Stimulated activated CD4-positive, alpha-beta T cell treated with anti-CD3 and anti-CD28 coated beads, Interleukin-4, amount 100 ng/mL, for 48 hours (primary cell): ENCODE measurements at regions not wholly inside any gene's neighbourhood (a gene's known extent, or its start where the extent isn't known, plus 50 kb on each side); places are given as distances from the start of the nearest gene placed in this dataset.
"Not testable (repeated sequence)": the region's sequence is repeated elsewhere in the genome, so short reads cannot be mapped to it uniquely, and the experiment has no call there.

Experiments used
- DNase-seq, 2 donors: peaks; one replicate each; pipeline ENCODE4 v3.0.0-alpha.2; 2020; ENCODE audit warnings: low read depth in 2 of 2

- DNase-seq: no peak
Observed at GRCh38 chr14:57150449-57150848, 118.3 kb downstream of the EXOC5 start.

DNA sequence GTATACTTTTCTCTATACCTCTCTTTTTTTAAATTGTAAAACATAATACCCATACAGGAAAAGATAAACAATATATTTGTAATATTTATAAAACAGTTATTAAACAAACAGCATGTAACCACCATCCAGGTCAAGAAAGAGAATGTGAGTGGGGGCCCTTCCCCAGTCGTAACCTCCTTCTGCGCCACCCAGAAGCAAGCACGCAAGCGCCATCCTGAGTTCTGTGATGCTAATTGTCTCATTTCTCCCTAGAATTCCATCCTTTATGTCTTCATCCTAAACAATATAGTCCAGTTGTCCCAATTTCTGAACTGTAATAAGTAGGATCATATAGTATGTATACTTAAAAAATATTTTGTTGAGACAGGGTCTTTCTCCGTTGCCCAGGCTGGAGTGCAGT, 129.5 kb downstream of the EXOC5 start:
- no peak for DNase-seq

DNA sequence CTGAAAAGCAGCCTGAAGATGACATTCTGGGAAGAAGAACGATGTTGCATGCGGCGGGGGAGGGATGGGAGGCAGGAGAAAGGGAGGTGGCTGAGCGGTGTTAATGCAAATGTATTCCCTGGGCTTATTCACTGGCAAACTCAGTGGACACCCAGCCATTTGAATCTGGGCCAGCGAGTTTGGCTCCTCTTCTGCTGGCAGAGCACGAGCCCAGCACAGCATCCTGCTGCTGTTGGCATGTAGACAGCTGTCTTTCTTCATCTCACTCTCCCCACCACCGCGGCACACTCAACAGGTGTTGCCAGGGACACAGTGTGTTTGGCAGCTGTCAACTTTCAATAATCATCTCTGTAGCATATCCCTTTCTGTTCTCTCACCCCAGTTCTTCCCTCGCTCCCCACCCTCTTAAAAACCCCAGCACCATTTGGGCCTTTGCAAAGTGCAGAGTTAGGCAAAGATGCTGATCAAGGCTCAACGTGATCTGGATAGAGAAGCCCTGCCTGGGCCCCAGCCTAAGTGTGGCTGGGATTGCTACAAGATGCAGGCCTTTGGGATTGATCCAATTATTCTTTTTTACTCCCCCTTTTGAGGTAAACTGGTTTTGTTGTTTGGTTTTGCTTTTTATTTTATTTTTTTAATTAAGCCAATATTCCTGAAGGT, 131.9 kb downstream of the EXOC5 start:
- no peak for DNase-seq

GRCh38 chr14:57127809-57128208, 140.9 kb downstream of the EXOC5 start:
- DNase-seq: not testable (repeated sequence)

DNA sequence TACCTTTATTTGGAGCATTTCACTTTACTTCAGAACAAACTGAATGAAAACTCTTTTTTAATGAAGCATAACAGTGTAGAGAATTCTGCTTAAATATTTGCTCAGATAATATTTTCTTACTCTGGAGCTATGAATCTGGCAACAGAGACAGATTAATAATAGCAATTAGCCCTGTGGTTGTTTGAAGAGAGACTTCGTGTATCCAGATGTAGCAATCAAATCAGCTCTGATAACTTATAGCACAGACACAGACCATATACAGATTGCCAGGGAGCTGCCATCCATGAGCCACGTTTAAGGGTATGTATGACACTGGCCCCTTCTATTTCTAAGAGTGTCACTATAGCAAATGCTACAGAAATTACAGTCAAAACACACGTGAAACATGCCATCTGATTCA, 146.6 kb downstream of the EXOC5 start:
- DNase-seq: no peak

- DNase-seq: not testable (repeated sequence)
Observed at GRCh38 chr14:57112072-57112807, 156.5 kb downstream of the EXOC5 start.

DNA sequence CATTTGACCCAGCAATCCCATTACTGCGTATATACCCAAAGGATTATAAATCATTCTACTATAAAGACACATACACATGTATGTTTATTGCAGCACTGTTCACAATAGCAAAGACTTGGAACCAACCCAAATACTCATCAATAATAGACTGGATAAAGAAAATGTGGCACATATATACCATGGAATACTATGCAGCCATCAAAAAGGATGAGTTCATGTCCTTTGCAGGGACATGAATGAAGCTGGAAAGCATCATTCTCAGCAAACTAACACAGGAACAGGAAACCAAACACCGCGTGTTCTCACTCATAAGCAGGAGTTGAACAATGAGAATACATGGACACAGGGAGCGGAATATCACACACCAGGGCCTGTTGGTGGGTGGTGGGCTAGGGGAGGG, 158.3 kb downstream of the EXOC5 start:
- DNase-seq: not testable (repeated sequence)

DNA sequence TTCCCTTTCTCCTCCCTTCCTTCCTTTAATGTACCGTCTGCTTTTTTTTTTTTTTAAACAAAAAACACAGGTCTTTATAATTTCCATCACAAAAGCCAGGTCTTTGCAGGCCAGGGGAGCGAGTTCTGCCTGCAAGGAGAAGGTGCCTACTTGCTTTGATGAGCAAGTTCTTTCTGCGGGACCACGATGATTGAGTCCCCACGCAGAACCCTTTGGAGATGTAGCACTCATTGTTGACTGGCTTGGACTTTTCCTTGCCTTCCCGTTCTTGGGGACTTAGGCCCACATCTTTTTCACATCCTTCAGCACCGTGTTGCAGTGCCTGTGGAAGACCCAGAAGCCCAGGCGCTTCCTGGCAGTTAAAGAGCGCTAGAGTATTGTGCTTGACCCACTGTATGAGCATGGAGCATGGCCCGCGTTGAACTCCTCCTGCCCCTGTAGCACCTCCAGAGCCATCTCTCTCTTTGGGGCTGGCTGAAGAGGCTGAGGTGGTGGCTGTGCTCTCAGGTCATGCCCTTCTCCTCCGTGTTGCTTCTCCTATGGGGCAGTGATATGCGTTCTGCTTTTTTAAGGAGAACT, 177.6 kb downstream of the EXOC5 start:
- DNase-seq: no peak

DNA sequence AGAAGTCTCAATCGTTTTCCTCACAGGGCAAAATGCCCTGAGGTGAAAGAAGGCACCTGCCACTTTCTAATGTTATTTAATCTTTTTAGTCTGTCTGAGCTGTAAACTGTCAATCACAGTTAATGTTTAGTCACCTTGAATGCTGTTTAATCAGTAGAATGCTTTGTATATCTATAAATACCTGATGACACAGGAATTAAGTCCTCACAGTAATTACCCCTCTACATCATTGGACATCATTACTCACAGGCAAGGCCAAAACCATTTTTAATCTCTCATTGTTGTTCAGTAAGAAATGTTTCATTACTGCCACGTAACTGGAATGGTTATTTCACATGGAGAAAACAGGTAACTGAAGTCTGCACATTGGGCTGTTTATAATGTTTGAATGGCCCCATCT, 178.8 kb downstream of the EXOC5 start:
- DNase-seq: no peak

DNA sequence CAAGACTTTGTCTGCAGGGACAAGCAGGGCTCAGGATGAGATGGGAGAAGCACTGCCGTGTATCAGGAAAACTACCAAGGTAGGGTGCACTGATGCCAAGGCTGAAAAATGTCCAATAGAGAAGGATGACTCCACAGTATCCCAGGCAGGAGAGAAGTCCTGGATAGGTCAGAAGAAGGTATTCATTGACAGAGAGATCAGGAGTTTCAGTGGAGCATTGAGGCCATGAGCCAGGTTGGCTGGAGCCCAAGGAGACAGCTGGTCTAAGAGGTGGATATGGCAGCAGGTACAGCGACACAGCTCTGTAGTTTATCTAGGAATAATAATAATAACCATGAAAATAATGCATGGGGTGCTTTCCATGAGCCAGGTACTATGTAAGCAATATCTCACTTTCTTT, 180.9 kb downstream of the EXOC5 start:
- no peak for DNase-seq

DNA sequence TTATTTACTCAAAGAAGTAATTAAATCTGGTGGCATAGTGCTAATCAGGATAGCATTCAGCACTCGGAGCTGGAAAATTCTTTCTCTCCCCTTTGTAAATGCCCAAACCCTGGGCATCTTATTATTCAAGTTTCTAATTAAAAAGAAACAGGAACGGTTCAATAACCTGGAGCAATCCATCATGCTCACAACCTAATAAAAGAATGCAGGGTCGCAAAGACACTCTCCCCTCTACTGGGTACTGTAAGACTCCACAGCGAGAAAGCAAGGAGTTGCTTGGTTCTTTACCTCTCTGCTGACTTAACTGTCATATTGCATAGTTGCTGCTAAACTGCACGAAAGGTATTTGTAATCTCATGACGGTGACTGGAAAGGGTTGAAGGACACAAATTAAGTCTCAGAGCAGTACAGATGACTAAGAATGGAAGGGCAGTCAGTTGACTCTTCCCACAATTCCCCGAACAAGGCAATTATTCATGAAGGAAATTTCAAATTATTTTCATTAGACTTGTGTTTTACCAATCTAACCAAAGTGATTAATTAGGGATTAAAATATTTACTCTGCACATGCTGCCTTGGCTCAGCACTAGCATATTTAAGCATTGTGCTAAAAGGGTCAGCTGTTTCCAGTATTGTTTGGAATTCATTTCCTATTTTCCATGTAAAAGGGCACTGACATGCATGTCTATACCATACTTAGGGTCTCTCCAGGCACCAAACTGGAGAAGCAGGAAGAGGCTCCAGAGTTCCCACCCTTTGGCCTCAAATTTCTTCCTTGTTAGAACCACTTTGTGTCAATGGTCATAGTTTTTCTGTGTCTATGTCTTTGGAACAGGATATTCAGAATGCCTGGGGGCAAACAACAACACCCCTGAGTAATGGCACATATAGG, 182.2 kb downstream of the EXOC5 start:
- DNase-seq: no peak

DNA sequence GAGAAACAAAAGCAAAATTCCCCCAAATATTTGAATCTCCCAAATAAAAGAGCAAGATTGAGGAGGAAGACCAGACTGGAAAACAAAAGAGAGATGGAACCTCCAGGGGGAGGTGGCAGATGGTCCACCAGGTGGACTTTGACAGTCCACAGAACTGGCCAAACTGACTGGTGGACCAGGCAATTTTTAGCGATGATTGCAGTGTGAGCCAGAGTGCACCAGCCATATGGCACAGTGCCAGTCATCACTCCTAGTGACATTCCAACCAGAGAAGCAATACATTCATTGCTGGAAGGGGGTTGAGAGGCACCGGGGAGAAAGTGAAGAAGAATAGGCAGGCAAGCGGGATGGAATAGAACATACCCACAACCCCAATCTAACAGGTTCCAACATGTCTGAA, 182.9 kb downstream of the EXOC5 start:
- no peak for DNase-seq

- no peak for DNase-seq
Observed at GRCh38 chr14:57085043-57085442, 183.7 kb downstream of the EXOC5 start.

DNA sequence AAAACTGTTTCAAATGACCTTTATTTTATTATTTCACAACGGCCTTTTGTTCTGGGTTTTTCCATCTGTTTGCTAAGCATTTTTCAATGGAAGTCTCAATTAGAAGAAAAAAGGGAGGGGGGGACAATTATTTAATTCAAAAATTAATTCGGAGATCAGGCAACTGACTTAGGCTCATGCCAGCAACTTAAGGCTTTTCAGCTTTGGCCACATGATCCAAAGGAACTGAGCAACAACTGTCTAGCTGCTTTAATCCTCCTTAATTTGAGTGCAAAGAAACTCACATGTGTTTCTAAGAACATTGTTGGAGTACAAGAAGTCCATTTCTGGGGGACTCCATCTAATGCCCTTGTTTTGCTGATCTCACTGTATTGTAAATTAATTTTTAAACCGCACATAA, 188.0 kb downstream of the EXOC5 start:
- no peak for DNase-seq

DNA sequence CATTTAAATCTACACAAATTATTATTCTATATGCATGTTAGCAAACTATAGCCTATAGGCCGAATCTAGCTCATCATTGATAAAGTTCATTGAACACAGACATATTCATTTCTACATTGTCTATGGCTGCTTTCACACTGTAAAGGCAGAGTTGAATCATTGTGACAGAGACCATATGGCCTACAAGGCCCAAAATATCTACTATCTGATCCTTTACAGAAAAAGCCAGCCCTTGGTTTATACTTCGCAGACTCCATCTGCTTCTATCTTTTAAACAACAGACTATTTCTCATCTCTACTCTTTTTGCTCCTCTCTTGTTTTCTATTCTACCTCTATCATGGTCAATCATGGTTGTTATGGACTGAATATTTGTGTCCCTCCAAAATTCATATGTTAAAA, 190.7 kb downstream of the EXOC5 start:
- no peak for DNase-seq

GRCh38 chr14:57073986-57074385, 194.7 kb downstream of the EXOC5 start:
- DNase-seq: no peak

- DNase-seq: no peak
Observed at GRCh38 chr14:57071639-57072038, 197.1 kb downstream of the EXOC5 start.

- DNase-seq: no peak
Observed at GRCh38 chr14:57069702-57070101, 199.0 kb downstream of the EXOC5 start.

- no peak for DNase-seq
Observed at GRCh38 chr14:57068511-57068910, 200.2 kb downstream of the EXOC5 start.

GRCh38 chr14:57066887-57067513, 201.7 kb downstream of the EXOC5 start:
- peak; percentile 23 to 38 for DNase-seq

- no peak for DNase-seq
Observed at GRCh38 chr14:57066463-57066862, 202.2 kb downstream of the EXOC5 start.
